ENCODE measurements at regions not wholly inside any gene's neighbourhood (a gene's known extent, or its start where the extent isn't known, plus 50 kb on each side); places are given as distances from the start of the nearest gene placed in this dataset.

DNA sequence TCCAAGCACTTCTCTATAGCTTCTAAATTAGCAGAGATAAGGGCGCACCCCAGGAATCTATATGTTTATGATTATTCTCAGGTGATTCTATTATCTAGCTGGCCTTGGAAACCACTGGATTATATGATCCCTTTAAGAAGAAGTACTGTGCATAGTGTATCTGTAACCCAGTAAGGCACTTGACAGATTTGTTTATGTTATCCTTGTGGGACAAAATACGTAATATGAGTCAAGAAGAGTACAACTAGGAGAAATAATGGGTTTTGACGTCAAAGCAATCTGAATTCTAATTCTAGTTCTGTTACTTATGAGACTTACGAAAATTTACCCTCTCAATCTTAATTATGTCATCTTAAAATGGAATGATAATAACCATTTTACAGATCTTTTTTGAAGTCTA is 259.6 kb upstream of the NAV3 start:
- DNase-seq (no peak), ATAC-seq (no peak)
- H3K4me1 Mint-ChIP-seq: no peaks in the 10 kb centered on the region
- no peaks in the 10 kb centered on the region for H3K36me3 Mint-ChIP-seq (ENCODE audit: low read depth)
- H3K27me3 Mint-ChIP-seq: no peaks in the 10 kb centered on the region
- no peak overlapping the region for H3K4me3 Mint-ChIP-seq
- H3K9me3 ChIP-seq (ENCODE audit: control insufficient read depth, low read length, poor library complexity, severe bottlenecking): no peaks in the 10 kb centered on the region
- H3K27ac Mint-ChIP-seq: no peak overlapping the region

DNA sequence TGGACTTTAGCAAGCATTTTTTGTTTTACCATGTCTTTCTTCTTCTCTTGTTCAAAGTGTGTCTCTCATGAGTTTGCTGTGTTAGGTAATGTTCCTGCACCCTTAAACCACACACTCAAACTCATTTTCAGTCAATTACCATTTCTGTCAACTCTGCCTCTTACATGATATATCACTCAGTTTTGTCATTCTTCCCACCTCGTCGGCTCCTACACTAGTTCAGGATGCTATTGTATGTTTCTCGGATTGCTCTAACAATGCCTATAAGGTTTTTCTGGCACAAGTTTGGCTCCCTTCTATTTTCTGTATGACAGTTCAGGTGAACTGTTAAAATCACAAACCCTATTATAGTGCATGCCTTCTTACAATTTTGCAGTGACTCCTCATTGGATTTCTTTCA is 260.8 kb upstream of the NAV3 start:
- H3K9me3 ChIP-seq (ENCODE audit: control insufficient read depth, low read length, poor library complexity, severe bottlenecking): no peaks in the 10 kb centered on the region
- no peak overlapping the region for H3K27ac Mint-ChIP-seq
- H3K36me3 Mint-ChIP-seq (ENCODE audit: low read depth): no peaks in the 10 kb centered on the region
- DNase-seq (no peak), ATAC-seq (no peak)
- no peak overlapping the region for H3K4me3 Mint-ChIP-seq
- no peaks in the 10 kb centered on the region for H3K27me3 Mint-ChIP-seq
- no peaks in the 10 kb centered on the region for H3K4me1 Mint-ChIP-seq

DNA sequence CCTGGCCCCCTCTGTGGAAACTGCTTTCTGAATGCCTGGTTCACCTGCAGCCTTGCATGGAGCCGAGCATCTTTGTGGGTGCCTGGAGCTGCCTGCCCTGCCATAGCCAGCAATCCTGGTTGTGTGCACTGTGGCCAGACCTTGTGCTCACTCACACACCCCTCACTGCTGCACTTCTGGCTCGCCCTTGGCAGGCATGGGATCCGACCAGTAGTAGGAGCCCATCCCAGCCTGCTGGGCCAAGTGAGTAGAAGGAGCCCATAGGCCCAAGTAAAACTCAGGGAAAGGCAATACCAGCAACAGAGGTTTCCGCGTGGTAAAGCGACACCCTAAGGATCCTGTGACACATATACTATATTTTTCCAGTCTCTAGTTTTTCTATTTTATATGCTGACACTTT is 270.0 kb upstream of the NAV3 start:
- Mint-ChIP-seq H3K4me1 (no peaks in the 10 kb centered on the region), H3K4me3 (no peak overlapping the region), H3K36me3 (ENCODE audit: low read depth) (no peaks in the 10 kb centered on the region), H3K27me3 (no peaks in the 10 kb centered on the region), H3K27ac (no peak overlapping the region)
- H3K9me3 ChIP-seq (ENCODE audit: control insufficient read depth, low read length, poor library complexity, severe bottlenecking): no peaks in the 10 kb centered on the region
- DNase-seq (no peak), ATAC-seq (no peak)

DNA sequence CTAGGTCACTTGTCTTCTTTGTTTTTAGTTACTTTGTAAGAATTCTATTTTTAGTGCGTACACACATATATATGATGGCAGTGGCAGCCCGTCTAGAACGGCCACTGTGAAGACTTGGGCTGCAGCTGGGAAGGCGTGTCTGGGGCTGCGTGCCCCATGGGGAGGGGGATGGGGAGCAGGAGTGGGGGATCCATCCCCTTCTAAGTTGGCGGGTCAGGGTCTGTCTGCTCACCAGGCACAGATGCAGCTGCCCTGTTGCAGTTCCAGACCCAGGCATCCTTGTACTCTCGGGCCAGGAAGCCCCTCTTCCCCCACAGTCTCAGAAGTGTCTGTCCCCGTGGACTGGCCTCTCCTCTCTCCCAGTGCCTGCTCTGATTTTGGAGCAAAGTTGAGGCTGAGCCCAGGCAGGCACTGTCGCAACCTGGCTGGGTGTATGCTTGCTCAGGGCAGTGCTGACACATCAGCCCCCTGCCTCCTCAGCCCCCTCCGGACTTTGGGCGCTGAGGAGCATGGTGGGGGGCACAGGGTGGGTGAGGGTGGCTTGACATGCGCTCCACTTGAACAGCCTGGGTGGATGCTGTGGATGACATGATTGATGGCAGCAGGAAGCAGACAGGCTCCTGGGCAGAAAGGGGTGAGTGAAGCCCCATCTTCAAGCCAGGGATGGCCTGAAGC is 271.2 kb upstream of the NAV3 start:
- no peak for ATAC-seq
- Mint-ChIP-seq H3K27me3 (no peaks in the 10 kb centered on the region), H3K27ac (no peak overlapping the region), H3K4me1 (no peaks in the 10 kb centered on the region), H3K36me3 (ENCODE audit: low read depth) (no peaks in the 10 kb centered on the region), H3K4me3 (no peak overlapping the region)
- no peaks in the 10 kb centered on the region for H3K9me3 ChIP-seq (ENCODE audit: control insufficient read depth, low read length, poor library complexity, severe bottlenecking)
- no peak for DNase-seq

DNA sequence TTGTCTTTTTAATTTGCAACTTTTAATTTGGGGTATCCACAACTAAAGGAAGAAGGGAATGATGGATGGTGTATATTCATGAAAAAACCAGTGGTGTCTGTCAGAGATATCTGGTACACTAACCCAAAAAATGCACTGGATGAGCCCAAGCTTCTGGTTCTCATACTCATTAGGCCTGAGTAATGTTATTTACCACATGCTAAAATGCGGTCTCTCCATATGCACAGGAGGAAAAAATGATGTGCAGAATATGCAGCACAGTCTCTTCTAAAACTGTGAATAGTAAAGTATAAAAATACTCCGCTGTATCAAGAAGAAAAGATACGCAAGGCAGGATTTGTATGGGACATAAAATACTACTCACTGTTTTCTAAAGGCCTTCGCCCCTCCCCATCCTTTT is 275.6 kb upstream of the NAV3 start:
- H3K9me3 ChIP-seq (ENCODE audit: control insufficient read depth, low read length, poor library complexity, severe bottlenecking): no peaks in the 10 kb centered on the region

DNA sequence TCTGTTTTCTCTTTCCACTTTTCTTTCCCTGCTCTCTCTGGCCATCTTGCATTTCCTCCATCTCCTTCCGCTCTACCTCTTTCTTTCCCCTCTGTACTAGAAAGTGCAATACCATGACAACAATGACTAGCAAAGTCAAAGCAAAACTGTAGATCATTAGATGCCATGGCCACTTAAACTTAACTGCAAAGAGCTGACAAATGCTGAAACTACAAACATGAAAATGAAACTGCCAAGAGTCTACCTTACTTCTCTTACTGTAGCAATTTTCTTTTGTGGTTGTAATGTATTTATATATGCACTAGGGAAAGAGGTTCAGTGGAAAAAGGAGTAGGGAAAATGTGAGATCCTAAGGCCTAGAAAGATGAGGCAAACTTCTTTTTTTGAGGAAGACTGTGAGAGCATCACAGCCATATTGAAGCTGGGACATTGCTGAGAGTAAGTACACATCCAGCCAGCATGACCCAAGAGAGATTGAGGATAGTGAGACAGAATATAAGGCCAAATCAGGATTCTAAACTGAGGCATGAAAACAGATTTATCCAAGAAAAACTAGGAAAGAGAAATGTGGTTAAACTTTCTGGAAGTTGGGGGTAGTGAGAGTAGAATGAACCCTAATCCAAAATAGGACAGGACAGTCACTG is 276.6 kb upstream of the NAV3 start:
- no peak overlapping the region for H3K4me3 Mint-ChIP-seq

More for the DNA sequence above, 275.6 kb upstream of the NAV3 start:
- no peak for DNase-seq
- Mint-ChIP-seq H3K4me3 (no peak overlapping the region), H3K36me3 (ENCODE audit: low read depth) (no peaks in the 10 kb centered on the region), H3K4me1 (no peaks in the 10 kb centered on the region), H3K27ac (no peak overlapping the region), H3K27me3 (no peaks in the 10 kb centered on the region)
- ATAC-seq: no peak

DNA sequence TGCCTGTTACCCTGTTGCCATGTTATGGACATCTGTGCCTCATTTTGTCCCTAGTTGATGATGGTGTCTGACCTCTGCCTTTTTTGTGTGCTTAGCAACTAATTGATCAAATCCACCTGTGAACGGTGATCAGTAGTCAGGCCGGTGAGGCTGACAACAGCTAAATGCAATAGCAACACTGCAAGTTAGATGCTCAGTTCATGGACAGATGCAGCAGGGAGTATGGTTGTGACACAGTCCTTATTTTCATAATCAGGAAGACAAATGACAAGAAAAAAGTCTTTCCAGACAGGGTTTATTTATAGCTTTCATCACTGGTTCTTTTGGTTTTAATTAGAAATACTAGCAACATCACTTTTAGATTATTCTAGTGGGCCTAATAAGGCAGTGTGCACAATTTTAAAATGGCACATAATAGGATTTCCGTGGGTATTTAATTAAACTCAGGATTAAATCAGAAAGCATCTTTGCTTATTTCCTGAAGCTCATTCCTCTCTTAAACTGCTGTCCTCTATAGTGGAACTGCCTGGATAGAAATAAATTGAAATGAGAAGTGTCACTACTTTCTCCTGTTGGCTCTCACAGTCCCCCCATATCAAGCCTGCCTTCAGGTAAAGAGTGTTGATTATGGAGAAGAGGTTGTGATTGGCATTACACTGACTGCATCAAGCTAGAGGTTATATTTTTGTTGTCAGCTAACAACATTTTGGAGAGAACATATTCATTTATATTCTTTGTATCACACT is 281.1 kb upstream of the NAV3 start:
- Mint-ChIP-seq H3K27ac (no peak overlapping the region), H3K4me3 (no peak overlapping the region), H3K36me3 (ENCODE audit: low read depth) (no peaks in the 10 kb centered on the region)

More for the DNA sequence above, 276.6 kb upstream of the NAV3 start:
- DNase-seq (no peak), ATAC-seq (no peak)
- Mint-ChIP-seq H3K36me3 (ENCODE audit: low read depth) (no peaks in the 10 kb centered on the region), H3K27me3 (no peaks in the 10 kb centered on the region), H3K27ac (no peak overlapping the region), H3K4me1 (no peaks in the 10 kb centered on the region)
- no peaks in the 10 kb centered on the region for H3K9me3 ChIP-seq (ENCODE audit: control insufficient read depth, low read length, poor library complexity, severe bottlenecking)

DNA sequence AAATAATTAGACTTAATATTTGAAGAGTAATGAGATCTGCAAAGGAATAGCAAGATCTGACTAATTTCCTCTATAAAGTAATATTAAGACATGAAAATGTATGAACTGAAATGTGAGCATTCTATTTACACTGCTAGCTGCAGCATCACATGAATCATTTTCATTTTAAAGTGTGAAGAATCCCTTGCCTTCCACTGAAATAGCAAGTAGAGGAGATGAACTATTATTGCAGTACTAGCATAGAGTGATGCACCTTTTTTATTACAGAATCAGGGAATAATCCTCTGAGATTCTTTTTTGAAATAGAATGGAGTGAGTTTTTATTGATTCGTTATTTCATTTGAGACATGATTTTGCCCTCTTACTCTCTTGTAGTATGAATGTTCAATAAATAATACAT is 281.9 kb upstream of the NAV3 start:
- no peaks in the 10 kb centered on the region for H3K4me1 Mint-ChIP-seq
- H3K27ac Mint-ChIP-seq: no peak overlapping the region
- H3K9me3 ChIP-seq (ENCODE audit: control insufficient read depth, low read length, poor library complexity, severe bottlenecking): no peaks in the 10 kb centered on the region
- no peaks in the 10 kb centered on the region for H3K36me3 Mint-ChIP-seq (ENCODE audit: low read depth)
- ATAC-seq (no peak), DNase-seq (no peak)
- H3K27me3 Mint-ChIP-seq: no peaks in the 10 kb centered on the region
- no peak overlapping the region for H3K4me3 Mint-ChIP-seq

More for the DNA sequence above, 281.1 kb upstream of the NAV3 start:
- no peaks in the 10 kb centered on the region for H3K4me1 Mint-ChIP-seq
- H3K9me3 ChIP-seq (ENCODE audit: control insufficient read depth, low read length, poor library complexity, severe bottlenecking): no peaks in the 10 kb centered on the region
- H3K27me3 Mint-ChIP-seq: no peaks in the 10 kb centered on the region
- ATAC-seq (no peak), DNase-seq (no peak)

DNA sequence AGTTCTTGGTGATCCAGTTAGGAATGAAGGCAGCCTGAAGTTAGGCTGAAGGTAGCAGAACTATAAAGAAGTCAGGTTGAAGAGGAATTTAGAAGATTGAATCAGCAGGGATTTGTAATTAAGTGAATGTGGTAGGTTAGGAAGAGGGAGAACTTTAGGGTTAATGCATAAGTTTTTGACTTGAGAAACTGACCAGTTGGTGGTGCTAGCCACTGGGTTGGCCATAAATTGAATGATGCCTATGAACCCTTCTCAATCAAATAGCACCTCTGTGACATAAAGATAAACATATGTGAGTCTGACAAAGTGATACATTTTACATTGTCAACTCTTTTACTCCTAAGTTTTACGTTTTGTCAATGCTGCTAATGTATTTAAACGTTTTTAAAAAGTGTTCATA is 290.6 kb upstream of the NAV3 start:
- no peak overlapping the region for H3K27ac Mint-ChIP-seq
- no peaks in the 10 kb centered on the region for H3K36me3 Mint-ChIP-seq (ENCODE audit: low read depth)

DNA sequence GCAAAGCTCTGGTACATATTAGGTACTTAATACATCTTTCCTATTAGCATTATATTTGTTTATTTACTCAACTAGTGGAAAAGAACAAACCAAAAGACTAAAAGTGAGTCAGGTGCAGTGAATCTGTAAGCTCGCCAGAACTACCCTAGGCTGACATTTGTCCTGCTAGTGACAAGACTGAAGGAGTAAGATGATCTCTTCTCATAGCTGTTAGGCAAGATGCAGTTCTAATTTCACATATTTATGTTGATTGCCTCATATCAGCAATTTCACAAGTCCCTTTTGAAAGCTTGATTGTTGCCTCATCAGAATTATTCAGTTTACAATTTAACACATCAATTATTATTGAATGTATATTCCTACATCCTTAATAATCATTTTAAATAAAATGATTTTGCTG is 293.0 kb upstream of the NAV3 start:
- DNase-seq (no peak), ATAC-seq (no peak)
- H3K27me3 Mint-ChIP-seq: no peaks in the 10 kb centered on the region
- H3K36me3 Mint-ChIP-seq (ENCODE audit: low read depth): no peaks in the 10 kb centered on the region
- no peaks in the 10 kb centered on the region for H3K4me1 Mint-ChIP-seq
- H3K27ac Mint-ChIP-seq: no peak overlapping the region
- no peak overlapping the region for H3K4me3 Mint-ChIP-seq
- H3K9me3 ChIP-seq (ENCODE audit: control insufficient read depth, low read length, poor library complexity, severe bottlenecking): no peaks in the 10 kb centered on the region

More for the DNA sequence above, 290.6 kb upstream of the NAV3 start:
- Mint-ChIP-seq H3K4me1 (no peaks in the 10 kb centered on the region), H3K4me3 (no peak overlapping the region), H3K27me3 (no peaks in the 10 kb centered on the region)
- no peaks in the 10 kb centered on the region for H3K9me3 ChIP-seq (ENCODE audit: control insufficient read depth, low read length, poor library complexity, severe bottlenecking)
- no peak for ATAC-seq
- DNase-seq: no peak

DNA sequence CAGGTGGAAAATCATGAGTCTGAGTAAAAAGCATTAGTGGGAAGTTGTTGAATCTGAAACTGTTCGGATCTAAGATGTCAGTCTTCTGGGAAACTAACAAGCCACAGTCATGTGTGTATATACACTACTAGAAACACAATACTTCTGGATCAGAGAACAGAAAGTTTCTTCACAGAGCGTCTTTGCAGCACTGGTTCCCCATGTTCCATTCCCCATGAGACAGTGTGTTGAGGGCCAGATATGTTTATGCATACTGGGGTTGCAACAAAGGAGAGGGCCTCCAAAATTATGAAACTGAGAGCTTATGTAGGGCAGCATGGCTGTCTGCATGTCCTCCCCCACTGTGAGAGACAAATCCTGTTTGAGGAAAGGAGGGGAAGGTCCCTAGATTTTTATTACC is 295.0 kb upstream of the NAV3 start:
- no peak for ATAC-seq
- Mint-ChIP-seq H3K4me3 (no peak overlapping the region), H3K27me3 (no peaks in the 10 kb centered on the region), H3K27ac (no peak overlapping the region), H3K36me3 (ENCODE audit: low read depth) (no peaks in the 10 kb centered on the region), H3K4me1 (no peaks in the 10 kb centered on the region)
- no peak for DNase-seq
- no peaks in the 10 kb centered on the region for H3K9me3 ChIP-seq (ENCODE audit: control insufficient read depth, low read length, poor library complexity, severe bottlenecking)

DNA sequence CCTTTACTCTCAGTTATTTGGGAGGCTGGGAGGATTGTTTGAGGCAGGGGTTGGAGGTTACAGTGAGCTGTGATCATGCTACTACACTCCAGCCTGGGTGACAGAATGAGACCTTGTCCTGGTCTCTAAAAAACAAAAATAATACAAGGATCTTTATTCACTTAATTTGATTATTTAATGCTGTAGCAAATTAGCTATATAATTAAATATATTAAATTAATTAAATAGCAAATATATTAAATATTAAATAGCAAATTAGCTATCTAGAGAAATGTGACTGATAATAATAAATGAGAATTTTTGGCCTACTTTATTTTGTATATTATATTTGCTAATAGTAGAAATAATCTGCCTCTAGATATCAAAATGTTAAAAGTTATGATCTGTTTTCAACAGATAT is 298.8 kb upstream of the NAV3 start:
- Mint-ChIP-seq H3K27ac (no peak overlapping the region), H3K4me3 (no peak overlapping the region), H3K4me1 (no peaks in the 10 kb centered on the region), H3K27me3 (no peaks in the 10 kb centered on the region), H3K36me3 (ENCODE audit: low read depth) (no peaks in the 10 kb centered on the region)
- H3K9me3 ChIP-seq (ENCODE audit: control insufficient read depth, low read length, poor library complexity, severe bottlenecking): no peaks in the 10 kb centered on the region
- DNase-seq: no peak
- no peak for ATAC-seq

DNA sequence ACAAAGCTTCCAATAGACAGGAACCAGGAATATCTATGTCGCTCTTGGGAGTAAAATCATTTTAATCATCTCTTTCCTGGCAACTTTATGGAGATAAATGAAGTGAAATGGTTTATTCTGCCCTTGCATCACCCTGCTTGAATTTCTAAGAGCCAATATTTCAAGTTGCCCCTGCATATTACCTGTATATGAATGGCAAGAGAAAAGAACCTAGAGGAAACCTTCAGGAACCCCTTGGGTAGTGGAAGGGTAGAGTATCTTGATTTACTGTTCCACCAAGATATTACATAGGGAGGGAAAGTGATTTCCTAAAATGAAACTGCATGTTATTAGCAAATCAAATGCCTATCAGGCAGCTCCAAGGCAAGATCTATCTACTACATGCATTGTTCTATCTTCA is 308.4 kb upstream of the NAV3 start:
- H3K9me3 ChIP-seq (ENCODE audit: control insufficient read depth, low read length, poor library complexity, severe bottlenecking): no peaks in the 10 kb centered on the region
- ATAC-seq: no peak
- H3K27me3 Mint-ChIP-seq: no peaks in the 10 kb centered on the region
- no peak overlapping the region for H3K27ac Mint-ChIP-seq
- H3K4me1 Mint-ChIP-seq: no peaks in the 10 kb centered on the region
- no peak for DNase-seq
- H3K36me3 Mint-ChIP-seq (ENCODE audit: low read depth): no peaks in the 10 kb centered on the region
- H3K4me3 Mint-ChIP-seq: no peak overlapping the region

Measured in T-helper 17 cell (primary cell).